HG03060 (cell line): ENCODE measurements at regions not wholly inside any gene's neighbourhood (a gene's known extent, or its start where the extent isn't known, plus 50 kb on each side); places are given as distances from the start of the nearest gene placed in this dataset.

Experiments used
- ATAC-seq: cut with Tn5 transposase; IDR thresholded peaks from one replicate; pipeline ENCODE4 v1.9.1; 2021; ENCODE audit warnings: low read depth, moderate number of reproducible peaks; ENCODE audit not compliant: unreplicated experiment

DNA sequence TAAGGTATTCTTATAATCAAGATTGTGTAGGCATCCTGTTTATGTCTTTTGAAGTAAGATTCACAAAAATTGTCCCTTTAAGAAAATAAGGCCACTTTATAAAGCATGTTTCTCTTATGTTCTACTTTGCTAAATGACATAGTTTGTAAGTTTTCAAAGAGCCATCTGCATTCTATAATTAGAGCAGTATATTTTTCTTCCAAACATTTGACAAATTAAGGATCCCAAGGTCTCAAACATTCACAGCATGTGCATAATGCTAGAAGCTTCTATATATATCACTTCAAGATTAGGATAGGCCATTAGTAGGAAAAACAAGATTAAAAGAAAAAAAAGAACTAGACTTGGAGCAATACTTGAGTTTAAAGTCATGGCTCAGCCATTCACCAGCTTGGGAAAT lies 55.9 kb upstream of the DOK5 start:
- ATAC-seq: no peak
